GM12872 (cell line): ENCODE measurements at regions not wholly inside any gene's neighbourhood (a gene's known extent, or its start where the extent isn't known, plus 50 kb on each side); places are given as distances from the start of the nearest gene placed in this dataset.

Experiments
- CTCF ChIP-seq: IDR thresholded peaks from 3 replicates; pipeline ENCODE4 v1.5.1; 2011; ENCODE audit warnings: low read depth, mild to moderate bottlenecking, low read length, moderate library complexity; ENCODE audit not compliant: insufficient read depth

GRCh38 chr16:79509906-79510305 lies 90.6 kb downstream of the MAF start:
- TF ChIP-seq CTCF = no peak

- TF ChIP-seq CTCF = no peak
Measured at GRCh38 chr16:79509211-79509631, 91.3 kb downstream of the MAF start.

GRCh38 chr16:79508294-79508693 lies 92.2 kb downstream of the MAF start:
- no peak for TF ChIP-seq CTCF

GRCh38 chr16:79505344-79505743 lies 95.2 kb downstream of the MAF start:
- TF ChIP-seq CTCF = no peak

GRCh38 chr16:79503511-79503910 lies 97.0 kb downstream of the MAF start:
- TF ChIP-seq CTCF = no peak

GRCh38 chr16:79501446-79501845 lies 99.1 kb downstream of the MAF start:
- TF ChIP-seq CTCF = no peak

GRCh38 chr16:79500866-79501265 lies 99.7 kb downstream of the MAF start:
- TF ChIP-seq CTCF = no peak

GRCh38 chr16:79500286-79500685 lies 100.3 kb downstream of the MAF start:
- TF ChIP-seq CTCF = no peak
